Activated CD4-positive, alpha-beta T cell treated with anti-CD3 and anti-CD28 coated beads, Interleukin-2, amount 50 U/mL, for 24 hours (primary cell): ENCODE measurements at regions not wholly inside any gene's neighbourhood (a gene's known extent, or its start where the extent isn't known, plus 50 kb on each side); places are given as distances from the start of the nearest gene placed in this dataset.

Source experiments
- DNase-seq, 2 donors: peaks; one replicate each; pipeline ENCODE4 v3.0.0-alpha.2; 2020; ENCODE audit warnings: low read depth in 1 of 2, low spot score in 1 of 2

- DNase-seq, result no peak
These were observed 303.8 kb downstream of the TDRD15 start for GRCh38 chr2:21427606-21428005.

DNA sequence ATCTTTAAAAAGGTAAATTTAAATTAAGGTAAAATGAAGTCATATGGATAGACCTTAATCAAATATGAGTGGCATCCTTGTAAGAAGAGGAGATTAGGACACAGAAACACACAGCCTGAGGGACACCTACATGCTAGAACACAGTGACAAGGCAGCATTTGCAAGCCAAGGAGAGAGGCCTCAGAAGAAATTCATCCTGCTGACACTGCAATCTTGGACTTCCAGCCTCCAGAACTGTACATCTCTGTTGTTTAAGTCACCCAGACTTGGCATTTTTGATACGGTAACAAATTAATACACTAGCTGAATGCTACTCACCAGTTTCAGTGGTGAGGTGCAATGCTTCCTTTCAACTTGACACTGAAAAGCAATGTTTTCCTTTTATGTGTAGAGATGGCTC is 305.0 kb downstream of the TDRD15 start:
- no peak for DNase-seq

DNA sequence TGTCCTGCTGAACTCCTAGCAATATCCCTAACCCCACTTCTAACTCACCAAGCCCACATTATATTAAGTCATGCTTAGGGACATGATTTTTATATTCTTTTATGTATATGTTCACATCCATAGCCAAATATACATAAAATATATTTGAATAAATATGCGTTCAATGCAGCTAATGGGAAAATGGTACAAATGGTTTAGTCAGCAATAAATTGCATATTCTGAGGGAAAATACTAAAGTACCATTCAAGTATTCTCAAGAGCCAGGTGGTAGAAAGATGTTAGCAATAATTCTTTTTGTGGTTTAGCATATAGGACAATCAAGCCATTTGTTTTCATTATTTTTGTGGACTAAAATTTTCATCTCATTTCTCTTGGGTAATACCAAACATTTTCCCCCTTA is 306.0 kb downstream of the TDRD15 start:
- no peak for DNase-seq

DNA sequence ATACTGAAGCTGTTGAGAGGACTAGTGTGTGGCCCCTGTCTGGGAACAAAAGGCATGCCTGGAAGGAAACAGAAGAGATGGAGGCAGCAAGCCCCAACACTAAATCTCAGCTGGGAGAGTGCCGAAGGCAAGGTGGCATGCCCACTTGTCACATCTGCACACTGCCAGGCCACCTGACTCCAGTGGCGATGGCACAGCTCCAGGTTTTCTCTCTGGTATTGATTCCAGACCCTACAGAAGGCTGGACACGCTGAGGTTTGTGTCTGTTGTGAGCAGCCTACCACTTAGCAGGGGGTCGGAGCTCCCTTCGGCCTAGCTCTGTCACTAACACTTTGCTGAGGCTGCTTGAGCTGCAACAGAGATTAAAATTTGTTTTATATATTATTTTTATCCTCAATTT is 307.3 kb downstream of the TDRD15 start:
- DNase-seq, result no peak

DNA sequence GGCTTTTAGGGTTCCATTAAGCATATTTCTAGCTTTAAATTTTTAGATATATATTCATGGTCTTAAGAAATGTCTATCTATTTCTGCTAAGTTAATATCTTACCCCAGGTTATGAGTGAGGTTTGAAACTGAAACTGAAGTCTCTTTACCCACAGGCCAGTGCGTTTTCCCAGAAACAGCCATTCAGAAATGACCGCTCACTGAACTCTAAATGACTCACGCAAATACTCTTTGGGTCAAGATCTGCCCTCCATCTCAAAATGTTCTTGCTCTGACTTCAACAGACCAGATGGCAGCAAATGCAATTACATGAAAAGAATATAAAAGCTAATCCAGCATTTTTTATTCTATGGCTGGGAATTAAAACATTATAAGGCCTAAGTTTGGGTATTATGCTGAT is 315.2 kb downstream of the TDRD15 start:
- DNase-seq, result no peak

DNA sequence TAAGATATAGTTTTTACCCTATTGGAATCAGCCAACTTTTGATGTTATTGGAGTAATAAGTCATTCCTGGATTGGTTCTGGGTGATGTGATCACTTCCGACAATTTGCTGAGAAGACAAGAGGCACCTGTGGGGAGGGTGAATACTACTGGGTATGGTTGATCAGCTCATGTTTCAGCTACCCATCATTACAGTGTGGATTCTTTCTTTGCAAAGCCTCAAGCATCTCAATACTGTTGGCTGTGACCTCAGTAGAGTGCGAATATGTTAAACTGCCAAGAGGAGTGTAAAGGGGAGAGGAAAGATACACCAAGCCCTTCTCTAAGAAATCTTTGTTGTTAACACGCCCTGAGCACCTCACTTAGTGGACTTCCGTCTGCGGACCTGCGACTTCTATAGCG is 317.7 kb downstream of the TDRD15 start:
- DNase-seq, result no peak

DNA sequence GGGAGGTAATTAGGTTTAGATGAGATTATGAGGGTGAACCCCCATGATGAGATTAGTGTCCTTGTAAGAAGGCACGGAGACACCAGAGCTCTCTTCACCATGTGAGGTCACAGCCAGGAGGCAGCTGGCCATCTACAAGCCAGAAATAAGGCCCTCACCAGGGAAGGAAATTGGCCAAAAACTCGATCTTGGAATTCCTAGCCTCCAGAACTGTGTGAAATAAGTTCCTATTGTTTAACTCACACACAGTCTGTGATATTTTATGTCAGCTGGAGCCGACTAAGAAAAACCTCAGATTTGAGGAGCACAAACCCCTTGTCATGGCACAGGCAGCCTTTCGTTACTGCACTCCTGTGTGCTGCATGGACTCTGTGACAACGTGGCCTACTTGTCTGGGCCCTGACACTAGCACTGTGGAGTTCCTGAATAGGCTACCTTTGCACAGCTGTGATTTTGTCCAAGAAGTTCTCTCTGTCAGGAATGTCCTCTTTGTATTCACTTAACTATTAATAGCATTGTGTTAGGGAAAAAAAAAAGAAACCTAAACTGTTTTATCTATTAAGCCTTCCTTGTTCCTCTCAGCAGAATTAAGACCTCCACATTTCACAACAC is 319.8 kb downstream of the TDRD15 start:
- no peak for DNase-seq

- DNase-seq, result no peak
These were observed 326.1 kb downstream of the TDRD15 start for GRCh38 chr2:21449881-21450280.

DNA sequence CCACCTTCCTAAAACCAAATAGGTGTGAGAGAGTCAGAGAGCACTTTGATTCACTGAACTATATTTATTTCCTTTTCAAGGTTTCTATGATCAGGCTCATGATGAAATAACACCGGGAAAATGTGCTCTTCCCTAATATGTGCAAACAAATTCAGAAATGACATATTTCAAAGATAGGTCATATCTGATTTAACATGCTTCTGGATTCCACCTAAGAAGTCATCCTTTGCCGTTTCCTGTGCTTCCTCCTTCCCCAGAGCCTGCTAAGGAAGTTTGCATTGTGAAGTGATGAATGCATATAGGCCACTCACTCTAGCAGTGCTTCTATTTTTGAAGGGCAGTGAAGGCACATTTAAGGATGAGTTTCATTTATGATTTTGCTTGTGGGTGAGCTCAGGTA is 327.6 kb downstream of the TDRD15 start:
- DNase-seq, result no peak

DNA sequence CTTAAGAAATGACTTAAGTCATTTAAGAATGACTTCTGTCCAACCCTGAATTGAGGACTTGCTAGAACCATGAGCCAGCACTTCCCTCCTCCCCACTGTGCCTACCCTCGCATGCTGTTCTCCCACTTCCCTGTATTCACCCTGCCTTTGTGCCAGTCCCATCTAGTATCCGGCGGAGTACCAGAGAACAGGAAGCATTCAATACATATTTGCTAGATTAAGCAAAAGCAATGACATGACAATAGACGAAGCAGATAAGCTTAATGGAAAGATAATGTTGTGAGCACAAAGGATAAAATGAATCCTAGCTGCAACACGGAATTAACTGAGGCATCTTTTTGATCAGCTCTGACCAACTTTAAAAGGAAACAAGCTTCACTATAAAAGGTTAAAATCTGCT is 328.5 kb downstream of the TDRD15 start:
- no peak for DNase-seq

GRCh38 chr2:21452678-21453077 is 328.9 kb downstream of the TDRD15 start:
- no peak for DNase-seq

- no peak for DNase-seq
These were observed 330.1 kb downstream of the TDRD15 start for GRCh38 chr2:21453723-21454450.

- no peak for DNase-seq
These were observed 331.1 kb downstream of the TDRD15 start for GRCh38 chr2:21454839-21455238.

- DNase-seq, result no peak
These were observed 338.0 kb downstream of the TDRD15 start for GRCh38 chr2:21461754-21462240.

DNA sequence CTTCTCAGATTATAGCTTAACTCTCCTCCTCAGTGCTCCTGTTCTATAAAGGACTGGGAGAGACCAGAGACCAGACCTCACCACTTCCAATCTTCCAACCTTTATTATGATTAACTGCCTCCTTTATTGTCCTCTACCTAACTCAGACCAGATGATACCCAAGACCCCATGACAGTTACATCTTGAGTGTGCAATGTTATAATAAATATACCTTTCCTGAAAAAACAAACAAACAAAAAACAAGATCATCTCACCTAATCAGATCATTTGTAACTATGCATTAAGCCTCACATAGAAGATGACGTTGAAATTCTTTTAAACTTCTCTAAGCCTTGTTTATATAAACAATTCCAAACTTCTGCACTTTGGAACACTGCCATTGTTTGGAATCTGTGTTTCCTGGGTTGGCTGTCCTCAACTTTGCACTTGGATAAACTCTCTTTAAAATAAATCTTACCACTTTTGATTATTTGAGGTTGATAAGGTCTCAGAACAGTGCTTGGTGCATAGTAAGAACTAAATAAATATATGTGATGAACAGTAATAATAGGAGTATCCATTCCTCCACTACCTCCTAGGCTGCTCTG is 342.7 kb downstream of the TDRD15 start:
- DNase-seq, result no peak

- no peak for DNase-seq
These were observed 343.6 kb downstream of the TDRD15 start for GRCh38 chr2:21467280-21467818.

GRCh38 chr2:21467910-21468309 is 344.1 kb downstream of the TDRD15 start:
- DNase-seq, result no peak

DNA sequence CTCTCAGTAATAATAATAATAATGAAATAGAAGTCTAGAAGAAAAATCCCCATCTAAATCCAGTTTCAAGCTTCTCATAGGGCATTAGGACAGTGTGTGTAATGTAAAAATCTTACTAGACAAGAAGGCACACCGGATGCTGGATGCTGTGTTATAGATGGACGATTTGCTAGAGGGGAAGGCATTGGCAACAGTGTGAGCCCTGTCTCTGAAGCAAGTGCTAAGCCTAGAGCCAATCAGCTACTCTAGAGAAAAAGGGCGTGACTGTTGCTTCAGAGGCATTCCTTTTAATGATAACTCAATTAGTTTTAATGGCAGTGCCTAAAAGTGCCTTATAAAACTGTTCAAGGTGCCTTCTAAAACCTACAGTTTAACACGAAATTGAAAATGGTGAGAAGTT is 344.9 kb downstream of the TDRD15 start:
- no peak for DNase-seq

GRCh38 chr2:21469158-21469557 is 345.4 kb downstream of the TDRD15 start:
- DNase-seq, result no peak

GRCh38 chr2:21469564-21469963 is 345.8 kb downstream of the TDRD15 start:
- no peak for DNase-seq

DNA sequence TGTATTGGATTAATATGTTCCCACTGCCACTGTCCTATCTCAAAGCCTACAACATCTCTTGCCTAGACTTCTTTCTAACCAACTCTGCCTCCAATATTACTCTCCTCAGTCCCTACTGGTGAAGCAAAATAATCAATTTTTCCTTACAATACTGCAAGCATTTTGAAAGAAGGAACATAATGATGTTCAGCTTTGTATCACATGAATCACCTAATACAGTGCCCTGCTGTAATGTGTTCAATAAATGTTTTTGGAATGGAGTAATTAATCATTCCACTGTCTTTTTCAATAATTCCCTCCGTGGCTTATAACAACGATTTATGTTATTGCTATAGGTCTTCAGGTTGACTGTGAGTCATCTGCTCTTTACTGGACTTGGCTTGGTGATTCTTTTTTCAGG is 356.4 kb downstream of the TDRD15 start:
- no peak for DNase-seq

- no peak for DNase-seq
These were observed 360.9 kb downstream of the TDRD15 start for GRCh38 chr2:21484643-21485042.
